HG03066 (cell line): ENCODE measurements at regions not wholly inside any gene's neighbourhood (a gene's known extent, or its start where the extent isn't known, plus 50 kb on each side); places are given as distances from the start of the nearest gene placed in this dataset.
"Not testable (repeated sequence)": the region's sequence is repeated elsewhere in the genome, so short reads cannot be mapped to it uniquely, and the experiment has no call there.

Experiments
- ATAC-seq: cut with Tn5 transposase; IDR thresholded peaks from one replicate; pipeline ENCODE4 v1.9.1; 2021; ENCODE audit warnings: low read depth; ENCODE audit not compliant: unreplicated experiment

- no peak for ATAC-seq
Measured at GRCh38 chr12:88743946-88744685, 163.8 kb upstream of the KITLG start.

GRCh38 chr12:88737838-88738472, 157.7 kb upstream of the KITLG start:
- no peak for ATAC-seq

GRCh38 chr12:88736031-88736430, 155.8 kb upstream of the KITLG start:
- no peak for ATAC-seq

GRCh38 chr12:88733008-88733407, 152.7 kb upstream of the KITLG start:
- no peak for ATAC-seq

- no peak for ATAC-seq
Measured at GRCh38 chr12:88729196-88729595, 148.9 kb upstream of the KITLG start.

- no peak for ATAC-seq
Measured at GRCh38 chr12:88726806-88727720, 146.8 kb upstream of the KITLG start.

GRCh38 chr12:88725592-88726143, 145.4 kb upstream of the KITLG start:
- ATAC-seq, result no peak

GRCh38 chr12:88723219-88723618, 142.9 kb upstream of the KITLG start:
- no peak for ATAC-seq

GRCh38 chr12:88720785-88721650, 140.7 kb upstream of the KITLG start:
- no peak for ATAC-seq

GRCh38 chr12:88720231-88720630, 140.0 kb upstream of the KITLG start:
- no peak for ATAC-seq

- ATAC-seq, result no peak
Measured at GRCh38 chr12:88717188-88717587, 136.9 kb upstream of the KITLG start.

- no peak for ATAC-seq
Measured at GRCh38 chr12:88716240-88716639, 136.0 kb upstream of the KITLG start.

- ATAC-seq, result no peak
Measured at GRCh38 chr12:88715673-88716072, 135.4 kb upstream of the KITLG start.

GRCh38 chr12:88714263-88714882, 134.1 kb upstream of the KITLG start:
- not testable (repeated sequence) for ATAC-seq

GRCh38 chr12:88707800-88708199, 127.5 kb upstream of the KITLG start:
- ATAC-seq, result no peak

- ATAC-seq, result no peak
Measured at GRCh38 chr12:88706286-88706685, 126.0 kb upstream of the KITLG start.

GRCh38 chr12:88703790-88704189, 123.5 kb upstream of the KITLG start:
- ATAC-seq, result no peak

GRCh38 chr12:88698471-88698870, 118.2 kb upstream of the KITLG start:
- ATAC-seq, result no peak

GRCh38 chr12:88693837-88694445, 113.7 kb upstream of the KITLG start:
- ATAC-seq, result no peak
